Vagina (tissue), 2 donors: ENCODE measurements at regions not wholly inside any gene's neighbourhood (a gene's known extent, or its start where the extent isn't known, plus 50 kb on each side); places are given as distances from the start of the nearest gene placed in this dataset.
"Not testable (repeated sequence)": the region's sequence is repeated elsewhere in the genome, so short reads cannot be mapped to it uniquely, and the experiment has no call there.

Experiments used
- DNase-seq, 2 donors: peaks; one replicate each; pipeline ENCODE4 v3.0.0-alpha.2; 2017; ENCODE audit errors: extremely low spot score in 2 of 2
- H3K27ac ChIP-seq: fragments of 200-600 bp; sonication (generic); one replicate; pipeline ENCODE4 v1.5.1; 2019
- H3K27me3 ChIP-seq: fragments of 200-600 bp; sonication (generic); one replicate; pipeline ENCODE4 v1.5.1; 2019
- H3K36me3 ChIP-seq, 2 donors: fragments of 200-600 bp; sonication (generic); one replicate each; pipeline ENCODE4 v1.5.1; 2017 to 2019
- H3K4me1 ChIP-seq: fragments of 200-600 bp; sonication (generic); one replicate; pipeline ENCODE4 v1.5.1; 2019
- H3K4me3 ChIP-seq, 2 donors: fragments of 200-600 bp; sonication (generic); 1 replicate in 1 of 2; 2 replicates in 1 of 2; pipeline ENCODE4 v1.5.1; 2016 to 2019
- H3K9me3 ChIP-seq: fragments of 200-600 bp; sonication (generic); one replicate; pipeline ENCODE4 v1.5.1; 2019
- CTCF ChIP-seq, 3 experiments: fragments of 450-650 bp in 2 of 3; fragments of 200-600 bp in 1 of 3; sonication (generic) in 1 of 3; IDR thresholded peaks; one replicate each; pipeline ENCODE4 v1.5.1; 2017 to 2019; ENCODE audit warnings: antibody characterized with exemption in 3 of 3, mild to moderate bottlenecking in 2 of 3, moderate library complexity in 2 of 3
- POLR2A ChIP-seq, 2 donors: fragments of 450-650 bp; IDR thresholded peaks; one replicate each; pipeline ENCODE4 v1.6.1; 2017; ENCODE audit warnings: antibody characterized with exemption in 2 of 2, mild to moderate bottlenecking in 2 of 2, moderate library complexity in 2 of 2
- POLR2AphosphoS5 ChIP-seq, 2 donors: sonication (generic); formaldehyde crosslinking; IDR thresholded peaks; one replicate each; pipeline ENCODE4 v1.9.0; 2017; ENCODE audit warnings: antibody characterized with exemption in 2 of 2, mild to moderate bottlenecking in 2 of 2, low read depth in 1 of 2; ENCODE audit not compliant: insufficient read depth in 1 of 2
- intact Hi-C: fragments of 100-400 bp; cut with DNase I; formaldehyde crosslinking; loops from one replicate; pipeline ENCODE4 v1.15.1; 2023

GRCh38 chr4:33725861-33726260, 2518.5 kb downstream of the ARAP2 start:
- TF ChIP-seq CTCF (IDR thresholded peaks at IDR 0.05): no peak
- no peak for TF ChIP-seq POLR2AphosphoS5 (IDR thresholded peaks at IDR 0.05; ENCODE audit: insufficient read depth in 1 of 2, low read depth in 1 of 2)
- no peak for TF ChIP-seq POLR2A (IDR thresholded peaks at IDR 0.05)
- no peaks in the 10 kb centered on the region for H3K4me1 ChIP-seq
- H3K27ac ChIP-seq: no peak overlapping the region
- intact Hi-C loops: no loop called here
- no peak for DNase-seq
- no peaks in the 10 kb centered on the region for H3K36me3 ChIP-seq
- no peak overlapping the region for H3K4me3 ChIP-seq
- no peaks in the 10 kb centered on the region for H3K27me3 ChIP-seq
- no peaks in the 10 kb centered on the region for H3K9me3 ChIP-seq

- Histone ChIP-seq H3K4me1 (no peaks in the 10 kb centered on the region), H3K9me3 (no peaks in the 10 kb centered on the region), H3K27ac (no peak overlapping the region), H3K27me3 (no peaks in the 10 kb centered on the region), H3K36me3 (no peaks in the 10 kb centered on the region), H3K4me3 (no peak overlapping the region)
- DNase-seq: no peak
- intact Hi-C loops: no loop called here
- TF ChIP-seq POLR2A (IDR thresholded peaks at IDR 0.05): no peak
Observed at GRCh38 chr4:33737726-33738125, 2506.6 kb downstream of the ARAP2 start.

- intact Hi-C loops: no loop called here
- DNase-seq: no peak
Observed at GRCh38 chr4:33739884-33740632, 2504.3 kb downstream of the ARAP2 start.

GRCh38 chr4:33740871-33741270, 2503.4 kb downstream of the ARAP2 start:
- H3K27me3 ChIP-seq, H3K36me3 ChIP-seq, H3K4me1 ChIP-seq, DNase-seq, H3K27ac ChIP-seq, intact Hi-C loops, H3K4me3 ChIP-seq, H3K9me3 ChIP-seq: not testable (repeated sequence)

More at GRCh38 chr4:33739884-33740632, 2504.3 kb downstream of the ARAP2 start:
- no peak for TF ChIP-seq CTCF (IDR thresholded peaks at IDR 0.05)
- TF ChIP-seq POLR2AphosphoS5 (IDR thresholded peaks at IDR 0.05; ENCODE audit: insufficient read depth in 1 of 2, low read depth in 1 of 2): no peak
- no peak for TF ChIP-seq POLR2A (IDR thresholded peaks at IDR 0.05)
- Histone ChIP-seq H3K4me1 (no peaks in the 10 kb centered on the region), H3K36me3 (no peaks in the 10 kb centered on the region), H3K27me3 (no peaks in the 10 kb centered on the region), H3K27ac (no peak overlapping the region), H3K9me3 (no peaks in the 10 kb centered on the region), H3K4me3 (no peak overlapping the region)

GRCh38 chr4:33746979-33747378, 2497.3 kb downstream of the ARAP2 start:
- Histone ChIP-seq H3K27me3 (no peaks in the 10 kb centered on the region), H3K27ac (no peak overlapping the region), H3K4me1 (no peaks in the 10 kb centered on the region), H3K4me3 (no peak overlapping the region), H3K9me3 (no peaks in the 10 kb centered on the region), H3K36me3 (no peaks in the 10 kb centered on the region)
- intact Hi-C loops: no loop called here
- TF ChIP-seq POLR2A (IDR thresholded peaks at IDR 0.05): no peak
- DNase-seq: no peak

GRCh38 chr4:33751050-33751449, 2493.3 kb downstream of the ARAP2 start:
- DNase-seq: no peak
- Histone ChIP-seq H3K9me3 (no peaks in the 10 kb centered on the region), H3K4me1 (no peaks in the 10 kb centered on the region), H3K4me3 (no peak overlapping the region), H3K27ac (no peak overlapping the region), H3K27me3 (no peaks in the 10 kb centered on the region), H3K36me3 (no peaks in the 10 kb centered on the region)
- intact Hi-C loops: no loop called here
- no peak for TF ChIP-seq CTCF (IDR thresholded peaks at IDR 0.05)
